H1 (cell line): ENCODE measurements at regions not wholly inside any gene's neighbourhood (a gene's known extent, or its start where the extent isn't known, plus 50 kb on each side); places are given as distances from the start of the nearest gene placed in this dataset.
A peak's percentile ranks its signal among the peaks of the same experiment; 100 is the strongest.

Source experiments
- CTCF ChIA-PET: fragments of 300-600 bp; sonication (Branson Sonifier 250); formaldehyde crosslinking; loops from one replicate; lab custom pipeline; 2021; ENCODE audit not compliant: partially characterized antibody; lab: Charles Lee
- POLR2A ChIA-PET: fragments of 300-600 bp; sonication (Branson Sonifier 250); formaldehyde crosslinking; loops from one replicate; lab custom pipeline; 2021; ENCODE audit warnings: inconsistent platforms; ENCODE audit not compliant: partially characterized antibody; lab: Charles Lee
- DNase-seq, 2 experiments: peaks; one replicate each; pipeline versions ENCODE4 v3.0.0 to v3.0.0-alpha.2; 2010 to 2022; ENCODE audit warnings: low spot score in 2 of 2, low read depth in 1 of 2, mixed read lengths in 1 of 2
- FAIRE-seq: peaks from 2 replicates; lab custom pipeline; 2011; peaks lifted over from hg19 to GRCh38; lab: Jason Lieb, UNC
- H2AFZ ChIP-seq: 2 replicates; pipeline ENCODE4 v1.8.1; 2012; ENCODE audit warnings: low read length, inconsistent platforms
- H2AK5ac ChIP-seq: 2 replicates; pipeline ENCODE4 v1.6.1; 2013; ENCODE audit warnings: low read depth, low read length
- H2BK120ac ChIP-seq: replicated peaks from 2 replicates; pipeline ENCODE3; 2013; ENCODE audit warnings: low read depth, low read length, inconsistent platforms
- H2BK12ac ChIP-seq: 2 replicates; pipeline ENCODE4 v1.6.1; 2013; ENCODE audit warnings: low read depth, low read length
- H2BK15ac ChIP-seq: 2 replicates; pipeline ENCODE4 v1.6.1; 2013; ENCODE audit warnings: low read length
- H2BK20ac ChIP-seq: 2 replicates; pipeline ENCODE4 v1.6.1; 2013; ENCODE audit warnings: low read length
- H2BK5ac ChIP-seq: 2 replicates; pipeline ENCODE4 v1.6.1; 2013; ENCODE audit warnings: low read depth, low read length
- H3K14ac ChIP-seq: 2 replicates; pipeline ENCODE4 v1.6.1; 2013; ENCODE audit warnings: inconsistent platforms; ENCODE audit not compliant: insufficient read length
- H3K18ac ChIP-seq: 2 replicates; pipeline ENCODE4 v1.6.1; 2013; ENCODE audit warnings: low read length; ENCODE audit errors: extremely low read depth
- H3K23ac ChIP-seq: 2 replicates; pipeline ENCODE4 v1.6.1; 2013; ENCODE audit warnings: inconsistent platforms; ENCODE audit not compliant: insufficient read length
- H3K23me2 ChIP-seq: 2 replicates; pipeline ENCODE4 v1.6.1; 2013; ENCODE audit warnings: low read depth, low read length
- H3K27ac ChIP-seq: 2 replicates; pipeline ENCODE4 v1.6.1; 2011; ENCODE audit warnings: low read depth, low read length, inconsistent platforms
- H3K27me3 ChIP-seq, 4 experiments: replicated peaks in 1 of 4; 1 replicate in 1 of 4; 2 replicates in 3 of 4; pipeline versions ENCODE4 v1.6.1 to v1.8.1; 2011 to 2013; ENCODE audit warnings: low read length in 3 of 4, mild to moderate bottlenecking in 3 of 4, inconsistent platforms in 2 of 4, mixed read lengths in 2 of 4, moderate library complexity in 1 of 4; ENCODE audit not compliant: control insufficient read depth in 3 of 4, insufficient read depth in 3 of 4; ENCODE audit errors: extremely low read depth in 1 of 4
- H3K36me3 ChIP-seq, 4 experiments: 2 replicates each; pipeline versions ENCODE4 v1.6.1 to v1.8.1; 2011 to 2013; ENCODE audit warnings: mild to moderate bottlenecking in 4 of 4, low read length in 3 of 4, moderate library complexity in 2 of 4, control low read depth in 1 of 4, inconsistent platforms in 1 of 4; ENCODE audit not compliant: insufficient read depth in 4 of 4, control insufficient read depth in 2 of 4
- H3K4ac ChIP-seq: replicated peaks from 2 replicates; pipeline ENCODE3; 2013; ENCODE audit warnings: low read length, low read depth, mixed read lengths, inconsistent platforms; ENCODE audit not compliant: insufficient read length
- H3K4me1 ChIP-seq, 4 experiments: replicated peaks in 1 of 4; 1 replicate in 1 of 4; 2 replicates in 3 of 4; pipeline versions ENCODE4 v1.6.1 to v1.8.1; 2011 to 2013; ENCODE audit warnings: low read length in 3 of 4, inconsistent platforms in 2 of 4, mixed read lengths in 1 of 4; ENCODE audit not compliant: insufficient read depth in 4 of 4, control insufficient read depth in 3 of 4
- H3K4me2 ChIP-seq, 2 experiments: 2 replicates each; pipeline versions ENCODE4 v1.6.1 to v1.8.1; 2011 to 2013; ENCODE audit warnings: low read depth in 2 of 2, low read length in 2 of 2, control low read depth in 1 of 2, inconsistent platforms in 1 of 2, mild to moderate bottlenecking in 1 of 2; ENCODE audit not compliant: insufficient read depth in 1 of 2
- H3K4me3 ChIP-seq, 4 experiments: fragments of 200-600, 300-600 bp in 1 of 4; sonication (generic), shearing (Covaris generic), sonication (Bioruptor Twin) in 1 of 4; 2 replicates each; pipeline versions ENCODE4 v1.5.1 to v1.8.1; 2011 to 2016; ENCODE audit warnings: low read length in 4 of 4, low read depth in 3 of 4, control low read depth in 2 of 4, inconsistent platforms in 2 of 4, mild to moderate bottlenecking in 2 of 4, mixed read lengths in 1 of 4, moderate library complexity in 1 of 4; ENCODE audit not compliant: insufficient read depth in 2 of 4; ENCODE audit errors: extremely low read depth in 1 of 4
- H3K56ac ChIP-seq: replicated peaks from 2 replicates; pipeline ENCODE3; 2013; ENCODE audit warnings: low read depth, mild to moderate bottlenecking, mixed read lengths, low read length, inconsistent platforms; ENCODE audit not compliant: insufficient read length
- H3K79me1 ChIP-seq: 2 replicates; pipeline ENCODE4 v1.6.1; 2013; ENCODE audit warnings: low read depth, low read length, control low read depth
- H3K79me2 ChIP-seq, 2 experiments: 2 replicates each; pipeline versions ENCODE4 v1.6.1 to v1.8.1; 2012 to 2013; ENCODE audit warnings: low read length in 2 of 2, mild to moderate bottlenecking in 2 of 2, inconsistent platforms in 1 of 2; ENCODE audit not compliant: insufficient read depth in 2 of 2, control insufficient read depth in 1 of 2
- H3K9ac ChIP-seq, 4 experiments: replicated peaks in 1 of 4; 1 replicate in 1 of 4; 2 replicates in 3 of 4; pipeline versions ENCODE4 v1.6.1 to v1.8.1; 2011 to 2013; ENCODE audit warnings: low read depth in 3 of 4, low read length in 3 of 4, control low read depth in 2 of 4, mild to moderate bottlenecking in 2 of 4, moderate library complexity in 2 of 4, inconsistent platforms in 1 of 4; ENCODE audit errors: extremely low read depth in 1 of 4
- H3K9me3 ChIP-seq, 2 experiments: 2 replicates each; pipeline versions ENCODE4 v1.6.1 to v1.8.1; 2012 to 2013; ENCODE audit warnings: mild to moderate bottlenecking in 2 of 2, moderate library complexity in 2 of 2, control low read depth in 1 of 2, inconsistent platforms in 1 of 2, low read depth in 1 of 2, low read length in 1 of 2, mixed read lengths in 1 of 2; ENCODE audit not compliant: insufficient read depth in 2 of 2
- H4K20me1 ChIP-seq, 2 experiments: replicated peaks in 1 of 2; 2 replicates each; pipeline versions ENCODE3 to v1.8.1; 2011 to 2013; ENCODE audit warnings: inconsistent platforms in 2 of 2, low read length in 2 of 2, mild to moderate bottlenecking in 1 of 2; ENCODE audit not compliant: insufficient read depth in 2 of 2, control insufficient read depth in 1 of 2
- H4K5ac ChIP-seq: 2 replicates; pipeline ENCODE4 v1.6.1; 2013; ENCODE audit warnings: low read length, low read depth, mixed read lengths, inconsistent platforms; ENCODE audit not compliant: insufficient read length
- H4K8ac ChIP-seq: 2 replicates; pipeline ENCODE4 v1.8.0; 2013; ENCODE audit warnings: mild to moderate bottlenecking, moderate library complexity, low read length, inconsistent platforms; ENCODE audit not compliant: insufficient read depth; ENCODE audit errors: extremely low read depth
- H4K91ac ChIP-seq: replicated peaks from 2 replicates; pipeline ENCODE3; 2013; ENCODE audit warnings: low read length, mixed read lengths, inconsistent platforms; ENCODE audit not compliant: insufficient read length
- CEBPB ChIP-seq: IDR thresholded peaks from 2 replicates; pipeline ENCODE4 v1.6.1; 2012; ENCODE audit warnings: low read depth, low read length
- EZH2 ChIP-seq: fragments of 200-600 bp; sonication (generic); IDR thresholded peaks from 2 replicates; pipeline ENCODE4 v1.7.1; 2012; ENCODE audit warnings: low read depth, mild to moderate bottlenecking, moderate library complexity, low read length, inconsistent platforms; ENCODE audit not compliant: severe bottlenecking
- FOSL1 ChIP-seq: IDR thresholded peaks from 2 replicates; pipeline ENCODE4 v1.6.1; 2011; ENCODE audit warnings: mild to moderate bottlenecking, low read depth, low read length, moderate library complexity; ENCODE audit not compliant: insufficient read depth
- HDAC2 ChIP-seq, 2 experiments: fragments of 300-600 bp in 1 of 2; sonication (generic) in 1 of 2; IDR thresholded peaks; 2 replicates each; pipeline ENCODE4 v1.6.1; 2011 to 2012; ENCODE audit warnings: low read depth in 2 of 2, low read length in 2 of 2, mild to moderate bottlenecking in 2 of 2, moderate library complexity in 2 of 2, borderline replicate concordance in 1 of 2, inconsistent platforms in 1 of 2
- HDAC6 ChIP-seq: IDR thresholded peaks from one replicate; pipeline ENCODE4 v1.7.1; 2012; ENCODE audit warnings: low read depth, mild to moderate bottlenecking, inconsistent platforms, low read length, moderate library complexity
- MAFK ChIP-seq: IDR thresholded peaks from 2 replicates; pipeline ENCODE4 v1.6.1; 2012; ENCODE audit warnings: low read depth, mild to moderate bottlenecking, improper control_type of control experiment, low read length
- NRF1 ChIP-seq: IDR thresholded peaks from 2 replicates; pipeline ENCODE4 v1.6.1; 2011; ENCODE audit warnings: mild to moderate bottlenecking, low read depth, low read length, improper control_type of control experiment
- RAD21 ChIP-seq, 2 experiments: IDR thresholded peaks in 1 of 2; conservative IDR thresholded peaks in 1 of 2; 2 replicates each; pipeline ENCODE4 v1.6.1; 2011; ENCODE audit warnings: low read depth in 2 of 2, low read length in 2 of 2, improper control_type of control experiment in 1 of 2, inconsistent platforms in 1 of 2, mild to moderate bottlenecking in 1 of 2, moderate library complexity in 1 of 2
- RBBP5 ChIP-seq: IDR thresholded peaks from 2 replicates; pipeline ENCODE4 v1.7.1; 2012; ENCODE audit warnings: low read depth, mild to moderate bottlenecking, inconsistent platforms, low read length, moderate library complexity, borderline replicate concordance
- RFX5 ChIP-seq: IDR thresholded peaks from 2 replicates; pipeline ENCODE4 v1.6.1; 2011; ENCODE audit warnings: low read depth, low read length, improper control_type of control experiment, borderline replicate concordance
- TAF7 ChIP-seq: optimal IDR thresholded peaks from 2 replicates; pipeline ENCODE3; 2011; ENCODE audit warnings: low read depth, mild to moderate bottlenecking, inconsistent platforms, low read length, moderate library complexity, borderline replicate concordance
- YY1 ChIP-seq: IDR thresholded peaks from 2 replicates; pipeline ENCODE4 v1.6.1; 2011; ENCODE audit warnings: low read depth, mild to moderate bottlenecking, low read length
- ZNF274 ChIP-seq: IDR thresholded peaks from 2 replicates; pipeline ENCODE4 v1.7.0; 2012; ENCODE audit warnings: low read length, borderline replicate concordance; ENCODE audit errors: extremely low read depth
- WGBS, 2 experiments: shearing (Covaris generic) in 1 of 2; methylation state at CpG; one replicate each; pipeline versions ENCODE4 v1.1.6 to v1.1.7; 2013 to 2015; ENCODE audit warnings: low lambda C conversion rate in 2 of 2, mixed read lengths in 2 of 2, inconsistent platforms in 1 of 2, low coverage in 1 of 2, missing lambda C conversion rate in 1 of 2; ENCODE audit not compliant: insufficient replicate concordance in 2 of 2, insufficient coverage in 1 of 2, insufficient read length in 1 of 2; ENCODE audit errors: extremely low coverage in 1 of 2, missing lambda C conversion rate in 1 of 2; 5-methylcytosine and 5-hydroxymethylcytosine counted together

DNA sequence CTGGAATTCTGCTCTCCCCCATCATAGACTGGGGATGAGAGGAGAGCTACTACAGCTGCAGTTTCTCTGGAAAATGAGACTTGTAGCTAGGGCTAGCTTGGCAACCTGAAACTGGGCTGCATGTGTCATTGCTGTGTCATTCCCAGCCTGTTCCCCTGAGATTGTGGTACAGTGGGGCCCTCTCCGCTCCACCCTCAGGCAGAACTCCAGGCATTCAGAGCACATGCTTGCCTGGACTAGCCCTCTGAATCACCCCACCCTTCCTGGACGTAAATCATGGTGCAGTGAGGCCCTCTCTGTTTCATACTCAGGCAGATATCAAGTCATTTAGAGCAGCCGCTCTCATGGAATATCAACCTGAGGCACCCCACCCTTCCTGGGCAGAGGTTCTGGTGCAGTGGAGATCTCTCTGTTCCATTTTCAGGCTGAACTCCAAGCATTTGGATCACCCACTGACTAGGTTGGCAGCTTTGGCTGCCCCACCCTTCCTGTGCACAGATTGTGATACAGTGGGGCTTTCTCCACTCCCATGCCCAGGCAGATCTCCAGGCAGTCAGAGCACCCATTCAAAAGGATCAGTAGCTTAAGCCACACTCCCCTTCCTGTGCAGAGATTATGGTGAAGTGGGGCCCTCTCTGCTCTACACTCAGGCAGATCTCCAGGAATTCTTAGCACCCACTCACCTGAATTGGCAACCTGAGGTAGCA is 274.4 kb downstream of the C11orf87 start:
- Histone ChIP-seq H3K9me3 (peaks cover 8 to 11% of the 10 kb centered on the region in 2 experiments), H3K27me3 (no peaks in the 10 kb centered on the region), H4K20me1 (no peaks in the 10 kb centered on the region), H3K79me1 (no peaks in the 10 kb centered on the region), H3K23me2 (no peaks in the 10 kb centered on the region; the same call in 1 of the 2 replicates), H4K8ac (peak overlapping the region; percentile 31; the same call in 1 of the 2 replicates), H4K91ac (no peak overlapping the region), H2BK12ac (no peak overlapping the region), H2AK5ac (no peak overlapping the region), H3K23ac (no peak overlapping the region), H3K36me3 (no peaks in the 10 kb centered on the region), H2BK15ac (no peak overlapping the region), H2AFZ (peak overlapping the region; percentile 97; the same call in 1 of the 2 replicates), H4K5ac (no peak overlapping the region), H2BK20ac (no peak overlapping the region), H2BK5ac (no peak overlapping the region), H2BK120ac (no peak overlapping the region), H3K4ac (no peak overlapping the region), H3K14ac (no peak overlapping the region), H3K79me2 (no peaks in the 10 kb centered on the region), H3K4me1 (no peaks in the 10 kb centered on the region), H3K18ac (no peak overlapping the region), H3K56ac (no peak overlapping the region), H3K9ac (no peak overlapping the region), H3K4me2 (no peak overlapping the region), H3K4me3 (no peak overlapping the region), H3K27ac (no peak overlapping the region)
- no peak for FAIRE-seq
- ChIA-PET POLR2A (no interaction called here), CTCF (interaction anchor here (0.6 to 4.8 kb wide), 38 partner anchors 9 to 825 kb away, joined by 3 to 25 read pairs (median 4); no protein-coding TSS in a partner anchor)
- WGBS, 2 experiments: 95% methylated on average over 3 of the region's 3 CpGs; no CpG with 5 or more reads in 1 of the 2 experiments
- DNase-seq: no peak
- no peak for TF ChIP-seq CEBPB
- TF ChIP-seq TAF7: no peak
- TF ChIP-seq ZNF274: no peak
- no peak for TF ChIP-seq RAD21 (IDR thresholded peaks at IDR 0.05 in 1 of 2, conservative IDR thresholded peaks at IDR 0.05 in 1 of 2; ENCODE audit: low read depth in 2 of 2, low read length in 2 of 2)
- no peak for TF ChIP-seq EZH2
- no peak for TF ChIP-seq HDAC2 (IDR thresholded peaks at IDR 0.05; ENCODE audit: borderline replicate concordance in 1 of 2, low read depth in 2 of 2, low read length in 2 of 2)
- no peak for TF ChIP-seq RFX5
- TF ChIP-seq HDAC6: no peak
- no peak for TF ChIP-seq YY1
- TF ChIP-seq RBBP5: no peak
- TF ChIP-seq MAFK: no peak
- TF ChIP-seq FOSL1: no peak
- TF ChIP-seq NRF1: no peak
